Sigmoid colon (tissue), 6 donors: ENCODE measurements at regions not wholly inside any gene's neighbourhood (a gene's known extent, or its start where the extent isn't known, plus 50 kb on each side); places are given as distances from the start of the nearest gene placed in this dataset.

ENCODE experiments used
- DNase-seq: peaks from one replicate; pipeline ENCODE4 v3.0.0-alpha.2; 2019
- H3K27ac ChIP-seq, 4 donors: fragments of 200-600 bp; sonication (generic); one replicate each; pipeline ENCODE4 v1.5.1; 2016 to 2019; ENCODE audit warnings: mild to moderate bottlenecking in 1 of 4
- H3K27me3 ChIP-seq, 3 donors: fragments of 200-600 bp; sonication (generic); one replicate each; pipeline ENCODE4 v1.5.1; 2019; ENCODE audit warnings: mild to moderate bottlenecking in 1 of 3
- H3K36me3 ChIP-seq, 4 donors: fragments of 200-600 bp; sonication (generic); one replicate each; pipeline ENCODE4 v1.5.1; 2016 to 2019
- H3K4me1 ChIP-seq, 4 donors: fragments of 200-600 bp; sonication (generic); one replicate each; pipeline ENCODE4 v1.5.1; 2017 to 2019
- H3K4me3 ChIP-seq, 4 donors: fragments of 200-600 bp; sonication (generic); one replicate each; pipeline ENCODE4 v1.5.1; 2017 to 2019; ENCODE audit warnings: mild to moderate bottlenecking in 2 of 4, moderate library complexity in 1 of 4
- H3K9me3 ChIP-seq, 4 donors: fragments of 200-600 bp in 3 of 4; sonication (generic) in 3 of 4; one replicate each; pipeline versions ENCODE4 v1.5.1 to v1.6.1; 2013 to 2019
- EP300 ChIP-seq, 4 donors: sonication (generic); formaldehyde crosslinking; IDR thresholded peaks; one replicate each; pipeline ENCODE4 v1.6.1; 2017; ENCODE audit warnings: antibody characterized with exemption in 4 of 4
- POLR2A ChIP-seq, 2 donors: fragments of 450-650 bp; IDR thresholded peaks; one replicate each; pipeline ENCODE4 v1.6.1; 2016; ENCODE audit warnings: antibody characterized with exemption in 2 of 2, mild to moderate bottlenecking in 2 of 2, moderate library complexity in 2 of 2
- POLR2AphosphoS5 ChIP-seq, 4 donors: sonication (generic); formaldehyde crosslinking; IDR thresholded peaks; one replicate each; pipeline ENCODE4 v1.6.1; 2017; ENCODE audit warnings: antibody characterized with exemption in 4 of 4
- WGBS, 2 donors: extraction: QIAGEN DNeasy Blood & Tissue Kit; methylation state at CpG; one replicate each; pipeline ENCODE4 v1.1.7; 2013; 5-methylcytosine and 5-hydroxymethylcytosine counted together
- intact Hi-C: fragments of 100-400 bp; cut with DNase I; formaldehyde crosslinking; loops from one replicate; pipeline ENCODE4 v1.15.1; 2023
- TF ChIP-seq, protein P1 (sequence below), 4 experiments: fragments of 450-650 bp in 3 of 4; fragments of 200-600 bp in 1 of 4; IDR thresholded peaks; one replicate each; pipeline ENCODE4 v1.5.1; 2016 to 2019; ENCODE audit warnings: antibody characterized with exemption in 4 of 4, mild to moderate bottlenecking in 3 of 4, moderate library complexity in 2 of 4
- donor health status: healthy with polysubstance abuse.
- donor health status: healthy.

DNA sequence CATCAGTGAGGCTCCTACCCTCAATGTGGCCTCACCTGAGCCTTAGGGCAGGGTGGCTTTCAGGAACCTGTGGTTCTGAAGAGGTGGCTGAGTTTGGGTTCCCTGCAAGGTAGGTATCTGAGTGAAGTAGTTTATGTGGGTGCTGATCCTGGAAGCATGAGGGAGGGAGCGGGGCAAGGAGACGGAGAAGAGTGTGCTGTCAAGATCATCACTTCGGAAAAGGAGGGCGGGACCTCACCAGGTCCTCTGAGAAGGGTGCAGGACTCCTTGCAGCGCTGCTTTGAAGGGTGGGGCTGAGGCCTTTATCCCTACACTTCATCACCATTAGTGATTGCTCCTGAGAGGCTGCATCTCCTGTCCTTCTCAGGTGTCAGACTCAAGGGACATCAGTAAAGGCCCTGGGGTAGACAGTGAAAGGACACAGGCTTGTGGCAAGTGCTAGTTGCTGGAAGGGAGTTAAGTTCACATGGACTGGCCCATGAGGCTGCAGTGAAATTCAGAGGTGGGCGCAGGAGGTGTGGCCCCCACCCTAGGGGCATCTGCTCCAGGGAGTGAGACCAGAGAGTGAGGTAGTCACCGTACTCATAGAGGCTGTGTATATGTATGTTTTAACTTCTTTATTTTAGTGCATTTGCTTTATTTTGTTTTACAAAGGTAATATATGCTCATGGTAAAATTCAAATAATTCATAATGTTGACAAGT is 57.3 kb upstream of the GALNT2 start:
- H3K4me3 ChIP-seq, result no peak overlapping the region
- no peaks in the 10 kb centered on the region for H3K9me3 ChIP-seq
- TF ChIP-seq EP300 (IDR thresholded peaks at IDR 0.05) (no peak), POLR2A (IDR thresholded peaks at IDR 0.05) (no peak), POLR2AphosphoS5 (IDR thresholded peaks at IDR 0.05) (no peak)
- TF ChIP-seq, protein P1, sequence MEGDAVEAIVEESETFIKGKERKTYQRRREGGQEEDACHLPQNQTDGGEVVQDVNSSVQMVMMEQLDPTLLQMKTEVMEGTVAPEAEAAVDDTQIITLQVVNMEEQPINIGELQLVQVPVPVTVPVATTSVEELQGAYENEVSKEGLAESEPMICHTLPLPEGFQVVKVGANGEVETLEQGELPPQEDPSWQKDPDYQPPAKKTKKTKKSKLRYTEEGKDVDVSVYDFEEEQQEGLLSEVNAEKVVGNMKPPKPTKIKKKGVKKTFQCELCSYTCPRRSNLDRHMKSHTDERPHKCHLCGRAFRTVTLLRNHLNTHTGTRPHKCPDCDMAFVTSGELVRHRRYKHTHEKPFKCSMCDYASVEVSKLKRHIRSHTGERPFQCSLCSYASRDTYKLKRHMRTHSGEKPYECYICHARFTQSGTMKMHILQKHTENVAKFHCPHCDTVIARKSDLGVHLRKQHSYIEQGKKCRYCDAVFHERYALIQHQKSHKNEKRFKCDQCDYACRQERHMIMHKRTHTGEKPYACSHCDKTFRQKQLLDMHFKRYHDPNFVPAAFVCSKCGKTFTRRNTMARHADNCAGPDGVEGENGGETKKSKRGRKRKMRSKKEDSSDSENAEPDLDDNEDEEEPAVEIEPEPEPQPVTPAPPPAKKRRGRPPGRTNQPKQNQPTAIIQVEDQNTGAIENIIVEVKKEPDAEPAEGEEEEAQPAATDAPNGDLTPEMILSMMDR (IDR thresholded peaks at IDR 0.05), result no peak
- 93 to 97% methylated on average over 7 of the region's 7 CpGs for WGBS, 2 donors
- intact Hi-C loops, result no loop called here
- no peak for DNase-seq
- no peak overlapping the region for H3K27ac ChIP-seq
- no peaks in the 10 kb centered on the region for H3K36me3 ChIP-seq
- no peaks in the 10 kb centered on the region for H3K27me3 ChIP-seq
- H3K4me1 ChIP-seq, result peaks cover 0 to 10% (median 3%) of the 10 kb centered on the region in 4 donors

DNA sequence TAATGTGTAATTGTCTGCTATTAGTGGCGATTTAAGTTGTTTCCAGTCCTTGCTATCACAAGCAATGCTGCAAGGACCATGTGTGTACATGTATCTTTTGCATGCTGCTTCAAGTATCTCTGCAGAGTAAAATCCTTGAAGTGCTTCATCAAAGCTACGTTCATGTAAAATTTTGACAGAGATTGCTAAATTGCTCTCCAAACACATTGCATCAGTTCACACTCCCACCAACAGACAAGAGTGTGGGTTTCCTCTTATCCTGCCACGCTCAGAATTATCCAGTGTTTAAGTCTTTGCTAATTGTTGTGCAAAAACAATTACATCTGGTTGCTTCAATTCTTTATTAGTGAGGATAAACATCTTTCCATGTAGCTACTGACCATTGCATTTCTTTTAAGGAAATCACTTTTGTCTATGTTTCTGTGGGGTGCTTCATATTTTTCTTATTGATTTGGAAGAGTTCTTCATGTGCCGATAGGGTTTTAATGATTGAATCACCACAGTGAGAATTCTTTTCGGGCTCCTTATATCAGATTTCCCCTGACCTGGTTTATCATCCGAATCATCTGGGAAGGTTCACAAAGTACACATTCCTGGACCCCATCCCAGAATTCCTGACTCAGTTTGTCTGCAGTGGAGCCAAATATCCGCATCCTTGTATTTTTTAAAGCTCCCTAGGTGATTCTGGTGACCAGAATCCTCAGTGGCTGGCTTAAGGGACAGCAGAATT is 56.3 kb upstream of the GALNT2 start:
- TF ChIP-seq, protein P1 (IDR thresholded peaks at IDR 0.05), result no peak
- TF ChIP-seq POLR2A (IDR thresholded peaks at IDR 0.05) (no peak), EP300 (IDR thresholded peaks at IDR 0.05) (no peak), POLR2AphosphoS5 (IDR thresholded peaks at IDR 0.05) (no peak)
- Histone ChIP-seq H3K4me1 (peaks cover 0 to 10% (median 3%) of the 10 kb centered on the region in 4 donors), H3K27ac (peak overlapping the region in 2 of 4 donors; percentile 20 to 62), H3K4me3 (no peak overlapping the region), H3K36me3 (no peaks in the 10 kb centered on the region), H3K9me3 (no peaks in the 10 kb centered on the region), H3K27me3 (no peaks in the 10 kb centered on the region)
- no peak for DNase-seq
- intact Hi-C loops, result no loop called here
- WGBS, 2 donors, result 88 to 89% methylated on average over 7 of the region's 7 CpGs

DNA sequence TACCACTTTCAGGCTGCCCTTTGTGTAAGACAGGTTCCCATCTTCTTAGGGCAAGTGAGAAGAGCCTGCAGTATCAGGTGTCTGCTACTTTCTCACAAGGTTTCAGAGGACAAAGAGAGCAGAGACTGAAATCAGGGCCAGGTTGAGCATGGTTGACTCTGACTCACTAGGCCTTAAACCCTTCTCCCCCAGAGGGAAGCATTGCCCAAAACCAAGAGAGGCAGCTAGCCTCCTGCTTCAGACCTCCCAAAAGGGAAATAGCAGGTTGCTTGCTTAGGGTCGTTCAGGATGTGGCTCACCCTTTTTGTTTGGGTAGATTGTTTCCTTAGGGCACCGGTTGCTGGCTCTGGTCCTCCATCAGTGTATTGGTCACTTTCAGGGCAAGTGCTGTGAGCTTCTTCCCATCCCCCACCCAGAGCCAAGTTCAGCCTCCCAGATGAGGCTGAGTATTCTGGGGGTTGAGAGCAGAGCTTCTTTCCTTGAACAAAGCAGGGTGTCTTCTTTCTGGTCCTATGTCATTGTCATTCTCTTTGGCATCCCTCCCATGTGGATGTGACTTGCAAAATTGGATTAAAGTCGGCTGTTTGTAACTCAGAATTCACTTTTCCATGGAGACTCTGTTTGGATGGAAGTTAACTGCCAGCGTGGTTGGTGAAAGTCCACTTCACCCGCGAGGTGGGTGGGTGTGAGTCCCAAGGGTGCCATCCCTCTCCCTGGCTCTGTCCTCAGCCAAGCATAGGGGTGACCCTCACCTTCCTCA is 55.5 kb upstream of the GALNT2 start:
- H3K4me3 ChIP-seq, result no peak overlapping the region
- no peak for TF ChIP-seq POLR2A (IDR thresholded peaks at IDR 0.05)
- no peak for TF ChIP-seq POLR2AphosphoS5 (IDR thresholded peaks at IDR 0.05)
- TF ChIP-seq, protein P1 (IDR thresholded peaks at IDR 0.05), result no peak
- no peak for TF ChIP-seq EP300 (IDR thresholded peaks at IDR 0.05)
- H3K27ac ChIP-seq, result peak overlapping the region in 2 of 4 donors; percentile 20 to 62
- no peaks in the 10 kb centered on the region for H3K27me3 ChIP-seq
- no peak for DNase-seq
- no peaks in the 10 kb centered on the region for H3K9me3 ChIP-seq
- intact Hi-C loops, result no loop called here
- H3K4me1 ChIP-seq, result peaks cover 0 to 10% (median 3%) of the 10 kb centered on the region in 4 donors
- 52 to 61% methylated on average over 6 of the region's 6 CpGs for WGBS, 2 donors
- no peaks in the 10 kb centered on the region for H3K36me3 ChIP-seq

DNA sequence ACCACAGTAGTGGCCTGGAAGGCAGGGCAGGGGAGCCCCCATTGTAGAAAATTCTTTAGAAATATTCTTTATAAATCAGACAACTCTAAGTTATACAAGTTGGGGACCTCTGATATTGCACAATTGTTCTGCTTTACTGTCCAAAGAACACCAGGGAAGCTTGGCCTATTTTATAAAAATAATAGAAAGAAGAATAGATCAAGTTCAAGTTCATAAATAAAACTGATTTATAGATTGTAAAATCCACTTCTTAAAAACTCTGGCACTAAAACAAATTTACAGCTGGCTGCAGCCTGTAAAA is 55.0 kb upstream of the GALNT2 start:
- no peak for DNase-seq
- peaks cover 0 to 10% (median 3%) of the 10 kb centered on the region in 4 donors for H3K4me1 ChIP-seq
- intact Hi-C loops, result no loop called here
- H3K9me3 ChIP-seq, result no peaks in the 10 kb centered on the region
- peak overlapping the region in 2 of 4 donors; percentile 20 to 62 for H3K27ac ChIP-seq
- H3K27me3 ChIP-seq, result no peaks in the 10 kb centered on the region
- no peak for TF ChIP-seq POLR2A (IDR thresholded peaks at IDR 0.05)
- TF ChIP-seq POLR2AphosphoS5 (IDR thresholded peaks at IDR 0.05), result peak in 1 of 4 donors; percentile 17
- no peak for TF ChIP-seq EP300 (IDR thresholded peaks at IDR 0.05)
- no peaks in the 10 kb centered on the region for H3K36me3 ChIP-seq
- H3K4me3 ChIP-seq, result no peak overlapping the region

DNA sequence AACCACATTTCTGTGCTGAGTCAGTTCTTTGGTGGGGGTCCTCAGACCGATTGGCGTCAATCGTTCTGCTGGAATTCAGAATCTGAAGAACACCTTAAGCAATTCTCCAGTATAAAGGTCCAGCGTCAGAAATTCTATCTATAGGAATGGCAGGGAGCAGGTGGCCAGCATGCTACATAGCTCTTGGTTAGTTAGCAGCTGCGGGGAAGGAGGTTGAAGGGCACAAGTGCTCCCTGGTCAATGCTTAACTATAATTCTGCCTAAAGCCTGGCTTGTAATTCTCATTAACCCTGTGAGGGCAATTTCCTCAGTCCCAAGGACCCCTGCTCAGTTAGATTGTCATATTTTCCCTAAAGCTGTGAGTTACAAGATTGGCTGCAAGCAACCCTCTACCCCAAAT is 54.3 kb upstream of the GALNT2 start:
- Histone ChIP-seq H3K9me3 (no peaks in the 10 kb centered on the region), H3K4me1 (peaks cover 0 to 10% (median 3%) of the 10 kb centered on the region in 4 donors), H3K27ac (no peak overlapping the region), H3K4me3 (no peak overlapping the region), H3K27me3 (no peaks in the 10 kb centered on the region), H3K36me3 (no peaks in the 10 kb centered on the region)
- 46 to 81% methylated on average over 5 of the region's 5 CpGs for whole genome bisulfite sequencing, 2 donors
- intact Hi-C loops, result no loop called here
- TF ChIP-seq POLR2A (IDR thresholded peaks at IDR 0.05), result no peak
- no peak for TF ChIP-seq EP300 (IDR thresholded peaks at IDR 0.05)
- TF ChIP-seq, protein P1 (IDR thresholded peaks at IDR 0.05), result no peak
- no peak for TF ChIP-seq POLR2AphosphoS5 (IDR thresholded peaks at IDR 0.05)
- no peak for DNase-seq
